Activated T-helper 2 cell treated with anti-CD3 and anti-CD28 coated beads, Interferon-gamma antibody, Interleukin-2, Interleukin-4, amounts not matched to agents 10 μg/mL and 5 μg/mL and 100 μg/mL, durations not matched to agents 14 hours and 24 hours and 36 hours (primary cell): ENCODE measurements at regions not wholly inside any gene's neighbourhood (a gene's known extent, or its start where the extent isn't known, plus 50 kb on each side); places are given as distances from the start of the nearest gene placed in this dataset.

ENCODE experiments used
- DNase-seq: peaks from one replicate; pipeline ENCODE4 v3.0.0; 2021; ENCODE audit warnings: low spot score
- H3K27ac Mint-ChIP-seq: one replicate; pipeline ENCODE4 v1.8.0; 2021; ENCODE audit warnings: mixed read lengths
- H3K27me3 Mint-ChIP-seq: one replicate; pipeline ENCODE4 v1.8.0; 2021; ENCODE audit warnings: low read depth, mixed read lengths
- H3K36me3 Mint-ChIP-seq: one replicate; pipeline ENCODE4 v1.8.0; 2021; ENCODE audit warnings: low read depth, mixed read lengths
- H3K4me1 Mint-ChIP-seq: one replicate; pipeline ENCODE4 v1.8.0; 2021; ENCODE audit warnings: low read depth, mixed read lengths
- H3K4me3 Mint-ChIP-seq: one replicate; pipeline ENCODE4 v1.8.0; 2021; ENCODE audit warnings: low read depth, mild to moderate bottlenecking, moderate library complexity, mixed read lengths
- H3K9me3 Mint-ChIP-seq: one replicate; pipeline ENCODE4 v1.8.0; 2021; ENCODE audit warnings: mixed read lengths
- intact Hi-C: fragments of 100-400 bp; cut with micrococcal nuclease; formaldehyde crosslinking; loops from one replicate; pipeline ENCODE4 v1.15.1; 2023

DNA sequence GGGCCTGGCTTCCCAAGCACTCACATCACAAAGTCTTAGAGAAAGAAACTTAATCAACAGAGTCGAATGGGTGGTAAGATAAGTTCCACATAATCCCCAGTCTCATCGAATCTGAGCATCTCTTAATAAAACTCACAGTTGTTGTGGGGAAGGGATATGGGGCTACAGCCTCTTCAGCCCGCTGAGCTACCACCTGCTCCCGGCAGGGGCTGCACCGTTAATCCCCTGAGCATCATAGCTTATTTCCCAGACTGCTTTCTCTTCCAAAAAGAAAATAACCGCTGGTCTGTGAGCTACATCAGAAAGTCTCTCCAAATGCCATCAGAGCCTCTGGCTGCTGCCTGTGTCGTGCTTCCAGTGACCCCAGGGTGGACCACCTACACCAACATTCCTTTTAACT lies 139.4 kb upstream of the CELF4 start:
- no peaks in the 10 kb centered on the region for H3K4me1 Mint-ChIP-seq
- no peak overlapping the region for H3K4me3 Mint-ChIP-seq
- intact Hi-C loops, result no loop called here
- no peak for DNase-seq
- H3K27me3 Mint-ChIP-seq, result no peaks in the 10 kb centered on the region
- H3K36me3 Mint-ChIP-seq, result no peaks in the 10 kb centered on the region
- no peak overlapping the region for H3K27ac Mint-ChIP-seq
- H3K9me3 Mint-ChIP-seq, result no peaks in the 10 kb centered on the region

DNA sequence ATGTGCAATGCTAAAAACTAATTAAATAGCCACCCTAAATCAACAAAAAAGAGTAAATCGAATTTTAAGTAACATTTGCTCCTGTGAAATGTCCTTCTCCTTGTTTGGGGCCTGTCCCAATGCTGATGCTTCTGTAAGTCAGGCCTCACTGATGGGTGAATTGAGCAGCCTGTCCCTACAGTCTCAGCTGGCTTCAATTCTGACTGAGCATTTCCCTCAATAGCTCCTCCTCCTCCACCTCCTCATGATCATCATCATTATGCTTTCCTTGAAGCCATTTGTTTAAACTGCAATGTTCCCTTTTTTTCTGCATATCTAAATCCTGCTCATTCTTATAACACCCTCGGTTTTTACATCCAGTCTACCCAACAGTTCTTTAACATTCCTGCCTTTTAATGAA lies 137.2 kb upstream of the CELF4 start:
- intact Hi-C loops, result no loop called here
- H3K27me3 Mint-ChIP-seq, result no peaks in the 10 kb centered on the region

GRCh38 chr18:37701967-37702366 lies 136.4 kb upstream of the CELF4 start:
- intact Hi-C loops, result no loop called here
- no peak overlapping the region for H3K4me3 Mint-ChIP-seq

More for the DNA sequence above, 137.2 kb upstream of the CELF4 start:
- H3K4me1 Mint-ChIP-seq, result no peaks in the 10 kb centered on the region
- H3K4me3 Mint-ChIP-seq, result no peak overlapping the region
- no peaks in the 10 kb centered on the region for H3K36me3 Mint-ChIP-seq
- no peaks in the 10 kb centered on the region for H3K9me3 Mint-ChIP-seq
- H3K27ac Mint-ChIP-seq, result no peak overlapping the region
- DNase-seq, result no peak

DNA sequence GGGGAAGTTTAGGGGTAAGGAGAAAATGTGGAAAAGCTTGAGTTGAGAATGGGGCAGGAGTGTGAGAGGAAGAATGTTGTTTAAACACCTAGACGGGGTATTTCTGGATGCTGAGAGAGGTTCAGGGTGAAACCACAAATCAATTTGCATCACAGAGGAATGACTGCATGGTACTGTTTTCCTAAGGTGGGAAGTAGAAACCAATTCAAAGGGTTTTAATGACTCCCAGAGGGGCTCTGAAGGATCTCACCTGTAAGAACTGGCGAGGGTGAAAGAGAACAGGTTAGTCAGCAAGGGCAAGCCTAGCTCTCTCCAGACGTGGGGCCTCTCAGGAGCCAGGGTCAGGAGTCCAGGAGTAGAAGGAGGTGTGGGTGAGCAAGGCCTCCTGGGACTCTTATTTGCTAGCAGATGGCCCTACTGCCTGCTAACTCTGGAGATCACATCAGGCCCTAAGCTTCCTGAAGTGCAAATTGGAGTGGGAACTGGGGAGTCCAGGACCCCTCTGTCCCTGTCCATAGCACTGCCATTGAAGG lies 133.0 kb upstream of the CELF4 start:
- Mint-ChIP-seq H3K4me1 (no peaks in the 10 kb centered on the region), H3K27me3 (no peaks in the 10 kb centered on the region), H3K9me3 (peaks cover under 1% of the 10 kb centered on the region), H3K27ac (no peak overlapping the region), H3K4me3 (no peak overlapping the region), H3K36me3 (no peaks in the 10 kb centered on the region)
- no peak for DNase-seq
- intact Hi-C loops, result no loop called here

More at GRCh38 chr18:37701967-37702366, 136.4 kb upstream of the CELF4 start:
- DNase-seq, result no peak
- Mint-ChIP-seq H3K27me3 (no peaks in the 10 kb centered on the region), H3K4me1 (no peaks in the 10 kb centered on the region), H3K27ac (no peak overlapping the region), H3K9me3 (no peaks in the 10 kb centered on the region), H3K36me3 (no peaks in the 10 kb centered on the region)

GRCh38 chr18:37694516-37694915 lies 128.9 kb upstream of the CELF4 start:
- no peaks in the 10 kb centered on the region for H3K36me3 Mint-ChIP-seq
- DNase-seq, result no peak
- intact Hi-C loops, result no loop called here

GRCh38 chr18:37691162-37691561 lies 125.6 kb upstream of the CELF4 start:
- H3K9me3 Mint-ChIP-seq, result peaks cover 8% of the 10 kb centered on the region
- no peaks in the 10 kb centered on the region for H3K4me1 Mint-ChIP-seq
- H3K27ac Mint-ChIP-seq, result no peak overlapping the region
- no peak for DNase-seq
- no peak overlapping the region for H3K4me3 Mint-ChIP-seq
- no peaks in the 10 kb centered on the region for H3K36me3 Mint-ChIP-seq
- H3K27me3 Mint-ChIP-seq, result no peaks in the 10 kb centered on the region
- intact Hi-C loops, result no loop called here

More at GRCh38 chr18:37694516-37694915, 128.9 kb upstream of the CELF4 start:
- H3K27ac Mint-ChIP-seq, result no peak overlapping the region
- no peaks in the 10 kb centered on the region for H3K4me1 Mint-ChIP-seq
- peaks cover 3% of the 10 kb centered on the region for H3K9me3 Mint-ChIP-seq
- no peak overlapping the region for H3K4me3 Mint-ChIP-seq
- no peaks in the 10 kb centered on the region for H3K27me3 Mint-ChIP-seq

DNA sequence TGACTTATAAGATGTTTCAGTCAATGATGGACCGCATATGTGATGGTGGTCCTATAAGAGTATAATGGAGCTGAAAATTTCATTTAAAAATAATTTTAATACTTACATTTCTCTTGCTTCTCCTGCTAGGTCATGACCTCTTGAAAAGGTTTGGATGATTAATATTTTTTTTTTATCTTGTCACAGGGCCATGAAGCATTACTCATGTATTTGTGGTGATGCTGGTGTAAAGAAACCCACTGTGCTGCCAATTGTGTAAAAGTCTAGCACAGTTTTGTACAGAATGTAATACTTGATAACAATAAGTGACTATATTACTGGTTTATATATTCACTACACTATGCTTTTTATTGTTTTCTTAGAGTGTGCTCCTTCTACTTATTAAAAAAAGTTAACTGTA lies 124.2 kb upstream of the CELF4 start:
- H3K27ac Mint-ChIP-seq, result no peak overlapping the region
- H3K36me3 Mint-ChIP-seq, result no peaks in the 10 kb centered on the region
- intact Hi-C loops, result no loop called here
- H3K4me1 Mint-ChIP-seq, result no peaks in the 10 kb centered on the region
- no peak for DNase-seq
- H3K4me3 Mint-ChIP-seq, result no peak overlapping the region
- peaks cover 8% of the 10 kb centered on the region for H3K9me3 Mint-ChIP-seq
- no peaks in the 10 kb centered on the region for H3K27me3 Mint-ChIP-seq

DNA sequence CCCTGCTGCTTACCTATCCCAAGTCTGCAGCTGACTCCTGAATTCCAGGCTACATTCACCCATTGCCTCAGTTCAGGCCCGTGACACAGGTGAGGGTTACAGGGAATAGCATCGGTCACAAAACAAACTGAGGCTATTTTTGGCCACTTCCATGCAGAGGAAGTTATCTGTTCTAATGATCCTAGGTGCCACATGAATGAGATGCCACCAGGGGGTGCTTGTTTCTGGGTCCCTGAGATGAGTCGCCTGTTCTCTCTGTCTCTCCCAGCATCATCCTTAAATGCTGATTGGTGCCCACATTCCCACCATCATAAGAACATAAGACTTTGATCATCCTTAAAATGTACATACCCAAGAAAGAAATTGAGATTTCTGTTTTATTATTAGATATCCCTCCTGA lies 119.0 kb upstream of the CELF4 start:
- DNase-seq, result no peak
- Mint-ChIP-seq H3K4me1 (no peaks in the 10 kb centered on the region), H3K4me3 (no peak overlapping the region), H3K9me3 (peaks cover 5% of the 10 kb centered on the region), H3K27me3 (no peaks in the 10 kb centered on the region), H3K36me3 (no peaks in the 10 kb centered on the region), H3K27ac (no peak overlapping the region)
- intact Hi-C loops, result no loop called here

DNA sequence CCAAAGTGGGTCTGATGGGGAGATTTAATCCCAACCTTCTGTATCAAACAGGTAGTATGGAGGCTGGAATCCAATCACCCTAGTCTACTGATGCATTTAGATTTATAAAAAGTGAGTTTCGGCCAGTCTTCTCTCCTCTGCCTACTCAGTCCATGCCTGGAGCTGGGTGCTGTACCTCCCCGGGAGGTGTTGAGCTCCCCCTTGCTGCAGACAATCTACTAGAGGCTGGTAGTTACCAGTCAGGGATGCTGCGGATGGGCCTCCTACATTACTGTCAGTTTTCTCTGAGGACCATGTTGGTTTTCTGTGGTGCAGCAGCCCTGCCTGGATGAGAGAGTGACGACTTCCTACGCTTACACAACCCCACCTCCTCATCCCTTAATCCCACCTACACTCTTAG lies 118.6 kb upstream of the CELF4 start:
- H3K27ac Mint-ChIP-seq, result no peak overlapping the region
- no peak for DNase-seq
- peaks cover 5% of the 10 kb centered on the region for H3K9me3 Mint-ChIP-seq
- no peaks in the 10 kb centered on the region for H3K36me3 Mint-ChIP-seq
- intact Hi-C loops, result no loop called here
- H3K4me3 Mint-ChIP-seq, result no peak overlapping the region
- no peaks in the 10 kb centered on the region for H3K4me1 Mint-ChIP-seq
- H3K27me3 Mint-ChIP-seq, result no peaks in the 10 kb centered on the region

- no peak overlapping the region for H3K4me3 Mint-ChIP-seq
- H3K27ac Mint-ChIP-seq, result no peak overlapping the region
- H3K27me3 Mint-ChIP-seq, result no peaks in the 10 kb centered on the region
- no peaks in the 10 kb centered on the region for H3K9me3 Mint-ChIP-seq
- no peak for DNase-seq
- intact Hi-C loops, result no loop called here
- no peaks in the 10 kb centered on the region for H3K4me1 Mint-ChIP-seq
- H3K36me3 Mint-ChIP-seq, result no peaks in the 10 kb centered on the region
Measured at GRCh38 chr18:37680911-37681310, 115.3 kb upstream of the CELF4 start.

DNA sequence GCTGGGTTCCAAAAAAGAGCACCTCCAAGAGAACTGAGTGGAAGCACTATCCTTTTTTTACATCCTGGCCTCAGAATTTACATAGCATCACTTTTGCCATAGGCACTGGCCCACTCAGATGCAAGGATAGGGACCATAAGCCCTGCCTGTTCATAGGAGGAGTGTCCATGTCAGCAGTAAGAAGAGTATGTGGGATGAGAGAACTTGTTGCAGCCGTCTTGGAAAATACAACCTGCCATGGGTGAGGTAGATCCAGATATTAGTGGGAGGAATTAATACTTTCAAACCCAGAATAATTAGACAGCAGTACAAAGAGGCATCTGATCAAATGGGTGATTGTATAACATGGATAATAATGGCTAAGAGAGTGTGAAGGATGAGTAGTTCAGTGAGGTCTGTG lies 110.7 kb upstream of the CELF4 start:
- H3K27ac Mint-ChIP-seq, result no peak overlapping the region
- no peak for DNase-seq
- H3K36me3 Mint-ChIP-seq, result no peaks in the 10 kb centered on the region
- H3K4me3 Mint-ChIP-seq, result no peak overlapping the region
- intact Hi-C loops, result no loop called here
- H3K27me3 Mint-ChIP-seq, result no peaks in the 10 kb centered on the region
- peaks cover 4% of the 10 kb centered on the region for H3K9me3 Mint-ChIP-seq
- H3K4me1 Mint-ChIP-seq, result no peaks in the 10 kb centered on the region

- no peak overlapping the region for H3K27ac Mint-ChIP-seq
- H3K36me3 Mint-ChIP-seq, result no peaks in the 10 kb centered on the region
- H3K27me3 Mint-ChIP-seq, result no peaks in the 10 kb centered on the region
- intact Hi-C loops, result no loop called here
- DNase-seq, result no peak
- no peaks in the 10 kb centered on the region for H3K4me1 Mint-ChIP-seq
- no peak overlapping the region for H3K4me3 Mint-ChIP-seq
- H3K9me3 Mint-ChIP-seq, result peaks cover 6% of the 10 kb centered on the region
Measured at GRCh38 chr18:37675699-37676098, 110.1 kb upstream of the CELF4 start.

DNA sequence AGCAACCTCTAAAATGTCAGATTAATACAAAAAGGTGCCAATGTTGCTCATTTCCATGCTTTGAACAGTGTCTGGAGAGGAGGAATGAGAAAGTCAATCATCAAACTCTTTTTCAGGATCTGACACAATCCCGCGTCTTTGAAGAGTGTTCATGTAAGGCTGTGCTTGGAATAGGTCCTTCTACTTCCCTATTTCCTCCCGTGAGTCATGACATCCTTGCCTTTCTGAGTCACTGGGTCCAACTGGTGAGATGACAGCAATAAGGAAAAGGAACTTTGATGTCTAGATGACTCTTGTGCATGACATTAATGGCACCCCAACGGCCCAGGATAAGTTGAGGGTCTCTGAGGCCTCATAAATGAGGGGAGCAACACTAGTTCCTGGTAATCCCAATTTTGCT lies 109.0 kb upstream of the CELF4 start:
- H3K27ac Mint-ChIP-seq, result no peak overlapping the region
- H3K4me1 Mint-ChIP-seq, result no peaks in the 10 kb centered on the region
- no peaks in the 10 kb centered on the region for H3K36me3 Mint-ChIP-seq
- H3K27me3 Mint-ChIP-seq, result no peaks in the 10 kb centered on the region
- H3K9me3 Mint-ChIP-seq, result peaks cover 8% of the 10 kb centered on the region
- intact Hi-C loops, result no loop called here
- no peak overlapping the region for H3K4me3 Mint-ChIP-seq
- no peak for DNase-seq

DNA sequence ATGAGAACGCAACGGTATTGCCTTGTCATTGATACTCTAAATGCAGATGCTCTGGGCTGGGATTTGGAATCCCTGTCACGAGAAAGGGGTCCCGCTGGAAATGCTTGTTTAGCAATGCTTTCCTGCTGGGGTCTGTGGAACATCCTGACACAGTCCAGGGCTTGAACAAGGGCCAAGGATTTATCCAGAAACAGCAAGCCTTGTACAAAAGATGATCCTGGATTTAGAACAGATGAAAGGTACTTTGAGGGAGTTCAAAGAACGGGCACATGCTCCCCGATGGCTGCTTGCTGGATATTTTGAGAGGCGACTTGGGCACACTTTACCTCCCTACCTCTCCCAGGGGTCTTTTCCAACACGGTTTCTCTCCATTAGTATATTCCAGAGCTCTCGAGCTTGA lies 108.1 kb upstream of the CELF4 start:
- no peak for DNase-seq
- Mint-ChIP-seq H3K27ac (no peak overlapping the region), H3K4me3 (no peak overlapping the region), H3K36me3 (no peaks in the 10 kb centered on the region), H3K9me3 (peaks cover 8% of the 10 kb centered on the region), H3K27me3 (no peaks in the 10 kb centered on the region), H3K4me1 (no peaks in the 10 kb centered on the region)
- intact Hi-C loops, result no loop called here
